Fibroblast of gingiva (primary cell): ENCODE measurements at regions not wholly inside any gene's neighbourhood (a gene's known extent, or its start where the extent isn't known, plus 50 kb on each side); places are given as distances from the start of the nearest gene placed in this dataset.
A peak's percentile ranks its signal among the peaks of the same experiment; 100 is the strongest.

Experiments used
- DNase-seq: peaks from one replicate; pipeline ENCODE4 v3.0.0-alpha.2; 2011; ENCODE audit warnings: low read depth

GRCh38 chr9:88692827-88693226 is 157.8 kb downstream of the NXNL2 start:
- DNase-seq = no peak

- DNase-seq = no peak
These were observed 159.6 kb downstream of the NXNL2 start for GRCh38 chr9:88694625-88695024.

- DNase-seq = no peak
These were observed 161.5 kb downstream of the NXNL2 start for GRCh38 chr9:88696501-88696900.

- no peak for DNase-seq
These were observed 162.9 kb downstream of the NXNL2 start for GRCh38 chr9:88697764-88698432.

GRCh38 chr9:88702985-88703384 is 168.0 kb downstream of the NXNL2 start:
- DNase-seq = no peak

GRCh38 chr9:88706193-88707113 is 171.5 kb downstream of the NXNL2 start:
- DNase-seq = no peak

- DNase-seq = no peak
These were observed 175.5 kb downstream of the NXNL2 start for GRCh38 chr9:88710449-88710848.

GRCh38 chr9:88711719-88712118 is 176.7 kb downstream of the NXNL2 start:
- no peak for DNase-seq

GRCh38 chr9:88712484-88712883 is 177.5 kb downstream of the NXNL2 start:
- DNase-seq = no peak

GRCh38 chr9:88713010-88713409 is 178.0 kb downstream of the NXNL2 start:
- no peak for DNase-seq

GRCh38 chr9:88716596-88717290 is 181.8 kb downstream of the NXNL2 start:
- no peak for DNase-seq

- DNase-seq = no peak
These were observed 186.0 kb downstream of the NXNL2 start for GRCh38 chr9:88721025-88721424.

GRCh38 chr9:88721495-88722279 is 186.7 kb downstream of the NXNL2 start:
- DNase-seq = no peak

GRCh38 chr9:88722753-88723152 is 187.8 kb downstream of the NXNL2 start:
- DNase-seq = peak; percentile 51

- DNase-seq = no peak
These were observed 188.8 kb downstream of the NXNL2 start for GRCh38 chr9:88723751-88724150.

- no peak for DNase-seq
These were observed 189.4 kb downstream of the NXNL2 start for GRCh38 chr9:88724331-88724730.

GRCh38 chr9:88725300-88726019 is 190.5 kb downstream of the NXNL2 start:
- no peak for DNase-seq

- DNase-seq = no peak
These were observed 191.8 kb downstream of the NXNL2 start for GRCh38 chr9:88726803-88727202.

GRCh38 chr9:88730780-88731179 is 195.8 kb downstream of the NXNL2 start:
- DNase-seq = no peak

GRCh38 chr9:88732128-88732527 is 197.2 kb downstream of the NXNL2 start:
- DNase-seq = peak; percentile 92
